DND-41 (cell line): ENCODE measurements at regions not wholly inside any gene's neighbourhood (a gene's known extent, or its start where the extent isn't known, plus 50 kb on each side); places are given as distances from the start of the nearest gene placed in this dataset.

ENCODE experiments used
- ATAC-seq: fragments of 200-7000 bp; cut with Tn5 transposase; 3 replicates; pipeline ENCODE4 v1.9.1; 2021; ENCODE audit warnings: low read depth; ENCODE audit not compliant: insufficient read depth
- DNase-seq: peaks from one replicate; pipeline ENCODE4 v3.0.0-alpha.2; 2020
- H2AFZ ChIP-seq: 2 replicates; pipeline ENCODE4 v1.6.0; 2012; ENCODE audit warnings: low read depth, low read length
- H3K27ac ChIP-seq: 2 replicates; pipeline ENCODE4 v1.5.1; 2012; ENCODE audit warnings: low read length, inconsistent platforms
- H3K27me3 ChIP-seq: fragments of 200-600 bp; sonication (generic); 2 replicates; pipeline ENCODE4 v1.6.0; 2012; ENCODE audit warnings: low read length, mild to moderate bottlenecking, inconsistent platforms; ENCODE audit not compliant: insufficient read depth, poor library complexity
- H3K36me3 ChIP-seq: 2 replicates; pipeline ENCODE4 v1.5.1; 2012; ENCODE audit warnings: low read length, inconsistent platforms; ENCODE audit not compliant: insufficient read depth
- H3K4me1 ChIP-seq: 2 replicates; pipeline ENCODE4 v1.5.1; 2012; ENCODE audit warnings: mild to moderate bottlenecking, low read length; ENCODE audit not compliant: insufficient read depth
- H3K4me2 ChIP-seq: 2 replicates; pipeline ENCODE4 v1.6.0; 2012; ENCODE audit warnings: mild to moderate bottlenecking, moderate library complexity, low read length, inconsistent platforms; ENCODE audit not compliant: insufficient read depth
- H3K4me3 ChIP-seq, 2 experiments: fragments of 200-600 bp in 1 of 2; shearing (Covaris generic) in 1 of 2; 2 replicates each; pipeline ENCODE4 v1.5.1; 2012 to 2016; ENCODE audit warnings: inconsistent platforms in 2 of 2, low read length in 2 of 2, mild to moderate bottlenecking in 2 of 2, low read depth in 1 of 2, moderate library complexity in 1 of 2
- H3K79me2 ChIP-seq: 2 replicates; pipeline ENCODE4 v1.6.0; 2012; ENCODE audit warnings: low read length, inconsistent platforms; ENCODE audit not compliant: insufficient read depth
- H3K9ac ChIP-seq: 2 replicates; pipeline ENCODE4 v1.6.0; 2012; ENCODE audit warnings: low read depth, mild to moderate bottlenecking, inconsistent platforms, low read length, moderate library complexity
- H3K9me3 ChIP-seq: 2 replicates; pipeline ENCODE4 v1.5.1; 2012; ENCODE audit warnings: low read length, moderate library complexity, mild to moderate bottlenecking, inconsistent platforms; ENCODE audit not compliant: insufficient read depth, severe bottlenecking
- H4K20me1 ChIP-seq: 2 replicates; pipeline ENCODE4 v1.6.0; 2012; ENCODE audit warnings: low read length; ENCODE audit not compliant: insufficient read depth
- CTCF ChIP-seq: IDR thresholded peaks from 2 replicates; pipeline ENCODE4 v1.5.1; 2012; ENCODE audit warnings: borderline replicate concordance, low read length, moderate library complexity, mild to moderate bottlenecking; ENCODE audit not compliant: poor library complexity, severe bottlenecking; ENCODE audit errors: extremely low read depth
- EZH2 ChIP-seq: IDR thresholded peaks from 3 replicates; pipeline ENCODE4 v1.6.1; 2012; ENCODE audit warnings: borderline replicate concordance, low read depth, mild to moderate bottlenecking, moderate library complexity, low read length, inconsistent platforms; ENCODE audit not compliant: severe bottlenecking

DNA sequence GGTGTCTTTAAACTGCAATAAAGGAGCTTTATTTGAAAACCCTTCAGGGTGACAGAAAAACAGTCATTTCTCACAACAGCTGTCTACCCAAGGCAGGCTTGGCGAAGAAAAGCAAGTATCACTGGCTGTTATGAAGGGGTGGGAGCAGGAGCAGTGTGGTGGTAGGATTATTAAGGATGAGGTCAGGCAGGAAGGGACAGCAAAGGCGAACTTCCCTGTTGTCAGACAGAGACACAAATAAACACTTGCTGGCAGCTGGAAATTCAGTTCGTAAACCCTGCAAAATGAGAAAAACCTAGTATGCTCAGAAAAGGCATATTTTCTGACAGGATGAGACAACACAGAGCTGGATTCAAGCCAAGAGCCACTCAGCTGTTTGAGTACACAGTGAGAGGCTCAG, 416.3 kb upstream of the CDH5 start:
- Histone ChIP-seq H3K9ac (no peak overlapping the region), H3K27me3 (no peaks in the 10 kb centered on the region), H3K4me1 (no peaks in the 10 kb centered on the region), H4K20me1 (no peaks in the 10 kb centered on the region), H2AFZ (no peak overlapping the region), H3K36me3 (no peaks in the 10 kb centered on the region), H3K4me2 (no peak overlapping the region), H3K27ac (no peak overlapping the region), H3K79me2 (no peaks in the 10 kb centered on the region), H3K9me3 (no peaks in the 10 kb centered on the region), H3K4me3 (no peak overlapping the region)
- no peak for DNase-seq
- ATAC-seq, result no peak
- TF ChIP-seq CTCF, result no peak
- TF ChIP-seq EZH2, result no peak

DNA sequence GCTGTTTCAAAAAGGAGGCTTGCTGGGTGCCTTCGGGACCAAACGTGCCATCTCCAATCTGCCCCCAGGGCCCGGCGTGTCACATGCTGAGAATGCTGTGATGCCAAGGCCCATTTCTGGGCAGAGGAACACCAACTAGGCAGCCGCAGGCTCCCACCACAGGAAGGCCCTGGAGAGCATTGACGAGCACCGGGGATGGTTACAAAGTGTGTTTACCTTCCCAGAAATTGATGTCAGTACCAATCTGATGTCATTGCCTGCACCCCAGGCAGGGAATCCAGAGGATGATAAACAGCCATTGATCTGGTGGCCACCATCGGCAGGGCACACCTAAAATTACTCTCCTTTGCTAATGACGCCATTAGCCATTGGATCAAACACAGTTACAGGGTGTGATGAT, 418.1 kb upstream of the CDH5 start:
- H3K36me3 ChIP-seq, result no peaks in the 10 kb centered on the region
- no peaks in the 10 kb centered on the region for H4K20me1 ChIP-seq
- H3K4me1 ChIP-seq, result no peaks in the 10 kb centered on the region
- no peaks in the 10 kb centered on the region for H3K79me2 ChIP-seq
- no peak for ATAC-seq
- no peak overlapping the region for H3K27ac ChIP-seq
- H3K4me2 ChIP-seq, result no peak overlapping the region
- no peak overlapping the region for H3K9ac ChIP-seq
- no peaks in the 10 kb centered on the region for H3K27me3 ChIP-seq
- no peak for TF ChIP-seq CTCF
- no peak for TF ChIP-seq EZH2
- H3K9me3 ChIP-seq, result no peaks in the 10 kb centered on the region
- no peak overlapping the region for H2AFZ ChIP-seq
- H3K4me3 ChIP-seq, result no peak overlapping the region
- no peak for DNase-seq

- Histone ChIP-seq H3K9ac (no peak overlapping the region), H3K4me2 (no peak overlapping the region), H4K20me1 (no peaks in the 10 kb centered on the region), H3K27ac (no peak overlapping the region), H3K9me3 (no peaks in the 10 kb centered on the region), H3K79me2 (no peaks in the 10 kb centered on the region), H3K4me1 (no peaks in the 10 kb centered on the region), H3K27me3 (no peaks in the 10 kb centered on the region), H2AFZ (no peak overlapping the region), H3K4me3 (no peak overlapping the region), H3K36me3 (no peaks in the 10 kb centered on the region)
- no peak for DNase-seq
- no peak for ATAC-seq
- TF ChIP-seq CTCF, result no peak
- no peak for TF ChIP-seq EZH2
Observed at GRCh38 chr16:65947951-65948350, 418.5 kb upstream of the CDH5 start.

GRCh38 chr16:65945493-65945892, 421.0 kb upstream of the CDH5 start:
- Histone ChIP-seq H3K9me3 (no peaks in the 10 kb centered on the region), H3K4me2 (no peak overlapping the region), H3K9ac (no peak overlapping the region), H3K4me3 (no peak overlapping the region), H3K27me3 (no peaks in the 10 kb centered on the region), H2AFZ (no peak overlapping the region), H3K27ac (no peak overlapping the region), H4K20me1 (no peaks in the 10 kb centered on the region), H3K79me2 (no peaks in the 10 kb centered on the region), H3K36me3 (no peaks in the 10 kb centered on the region), H3K4me1 (no peaks in the 10 kb centered on the region)
- no peak for TF ChIP-seq EZH2
- no peak for TF ChIP-seq CTCF
- DNase-seq, result no peak
- no peak for ATAC-seq
